ENCODE measurements at regions not wholly inside any gene's neighbourhood (a gene's known extent, or its start where the extent isn't known, plus 50 kb on each side); places are given as distances from the start of the nearest gene placed in this dataset.
"Not testable (repeated sequence)": the region's sequence is repeated elsewhere in the genome, so short reads cannot be mapped to it uniquely, and the experiment has no call there.

DNA sequence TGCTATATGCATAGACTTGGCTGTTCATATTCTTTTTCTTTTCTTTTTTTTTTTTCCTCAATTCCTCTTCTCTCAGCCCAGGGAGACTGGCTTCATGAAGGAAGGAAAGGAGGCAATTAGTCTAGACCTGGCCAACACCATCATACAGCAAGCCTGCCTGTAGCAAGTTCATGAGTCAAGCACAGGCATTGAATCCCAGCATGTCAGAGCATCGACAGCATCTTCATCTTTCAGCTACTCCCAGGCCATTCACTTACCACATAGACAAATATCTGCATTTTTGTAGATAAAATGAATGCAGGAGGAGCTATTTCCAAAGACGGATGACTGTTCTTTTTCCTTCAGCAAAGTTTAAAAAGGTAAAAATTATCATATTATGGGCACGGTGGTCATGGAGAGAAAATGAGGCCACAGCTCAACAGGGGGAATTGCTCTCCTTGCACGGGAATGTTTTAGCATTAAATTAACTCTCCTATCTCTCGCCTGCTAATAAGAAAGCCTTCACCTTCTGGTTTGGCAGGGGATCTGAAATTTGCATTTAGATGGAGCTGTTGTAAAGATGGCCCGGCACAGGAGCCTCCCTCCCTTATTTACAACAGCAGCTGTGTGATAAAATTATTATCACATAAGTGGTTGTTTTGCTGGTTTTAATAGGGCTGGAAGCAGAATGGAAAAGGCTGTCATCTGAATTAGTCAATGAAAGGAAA is 626.5 kb upstream of the AUTS2 start:
- DNase-seq: no peak

- DNase-seq: no peak
Measured at GRCh38 chr7:68977385-68978055, 620.8 kb upstream of the AUTS2 start.

DNA sequence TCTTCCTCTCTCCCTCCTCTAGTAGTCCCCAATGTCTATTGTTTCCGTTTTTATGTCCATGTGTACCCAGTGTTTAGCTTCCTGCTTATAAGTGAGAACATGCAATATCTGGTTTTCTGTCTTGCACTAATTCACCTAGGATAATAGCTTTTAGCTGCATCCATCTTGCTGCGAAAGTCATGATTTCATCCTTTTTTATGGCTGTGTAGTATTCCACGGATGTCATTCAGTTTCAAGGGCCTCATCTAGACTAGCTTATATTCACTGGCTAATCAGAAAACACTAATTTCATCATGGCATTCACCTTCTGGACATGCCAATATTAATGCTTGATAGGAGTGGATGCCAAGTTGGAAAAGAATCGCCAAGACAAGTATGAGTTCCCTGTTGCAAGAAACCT is 619.6 kb upstream of the AUTS2 start:
- no peak for DNase-seq

- DNase-seq: no peak
Measured at GRCh38 chr7:68980011-68980410, 618.3 kb upstream of the AUTS2 start.

DNA sequence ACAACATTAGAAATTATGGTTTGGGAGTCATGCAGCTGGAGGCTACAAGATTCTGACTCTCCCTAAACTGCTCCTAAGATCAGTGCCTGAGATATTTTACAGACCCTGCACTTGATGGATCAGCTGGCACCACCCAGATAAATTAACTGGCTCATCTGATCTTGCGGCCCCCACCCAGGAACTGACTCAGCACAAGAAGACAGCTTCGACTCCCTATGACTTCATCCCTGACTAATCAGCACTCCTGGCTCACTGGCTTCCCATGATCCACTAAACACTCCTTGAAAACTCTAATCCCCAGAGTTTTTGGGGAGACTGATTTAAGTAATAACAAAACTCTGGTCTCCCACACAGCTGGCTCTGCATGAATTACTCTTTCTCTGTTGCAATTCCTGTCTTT is 617.8 kb upstream of the AUTS2 start:
- DNase-seq: not testable (repeated sequence)

DNA sequence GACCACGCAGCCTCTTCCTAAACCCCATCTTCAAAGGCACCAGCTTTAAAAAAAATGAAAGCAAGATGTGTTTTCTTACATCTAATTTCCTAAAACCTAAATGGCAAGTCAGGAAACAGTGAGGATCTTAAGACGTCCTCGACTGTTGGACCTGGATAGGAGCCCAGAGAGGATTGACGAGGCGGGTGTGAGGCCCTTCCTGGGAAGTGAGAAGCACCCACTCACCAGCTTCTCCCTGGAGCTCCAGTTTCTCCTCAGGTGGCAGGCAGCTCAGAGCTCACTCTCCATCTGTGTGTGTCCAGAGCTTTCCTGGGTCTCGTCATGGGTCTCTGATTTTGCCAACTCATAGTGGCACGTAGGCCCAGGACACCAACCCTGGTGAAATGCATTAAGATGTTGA is 614.0 kb upstream of the AUTS2 start:
- no peak for DNase-seq

- DNase-seq: no peak
Measured at GRCh38 chr7:68994841-68995240, 603.4 kb upstream of the AUTS2 start.

DNA sequence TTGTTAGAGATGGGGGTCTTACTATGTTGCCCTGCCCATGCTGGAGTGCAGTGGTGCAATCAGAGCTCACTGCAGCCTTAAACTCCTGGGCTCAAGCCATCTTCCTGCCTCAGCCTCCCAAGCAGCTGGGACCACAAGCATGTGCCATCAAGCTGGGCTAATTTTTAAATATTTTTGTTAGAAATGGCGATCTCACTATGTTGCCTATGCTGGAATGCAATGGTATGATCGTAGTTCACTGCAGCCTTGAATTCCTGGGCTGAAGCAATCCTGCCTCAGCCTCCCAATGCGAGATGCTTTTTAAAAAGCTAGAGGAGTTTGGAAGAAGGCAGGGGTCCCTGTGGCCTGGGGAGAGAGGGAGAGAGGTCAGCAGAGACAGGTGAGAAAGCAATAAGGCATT is 600.1 kb upstream of the AUTS2 start:
- DNase-seq: no peak

GRCh38 chr7:69002416-69002815 is 595.9 kb upstream of the AUTS2 start:
- no peak for DNase-seq

- DNase-seq: no peak
Measured at GRCh38 chr7:69012149-69012548, 586.1 kb upstream of the AUTS2 start.

- no peak for DNase-seq
Measured at GRCh38 chr7:69017208-69017607, 581.1 kb upstream of the AUTS2 start.

DNA sequence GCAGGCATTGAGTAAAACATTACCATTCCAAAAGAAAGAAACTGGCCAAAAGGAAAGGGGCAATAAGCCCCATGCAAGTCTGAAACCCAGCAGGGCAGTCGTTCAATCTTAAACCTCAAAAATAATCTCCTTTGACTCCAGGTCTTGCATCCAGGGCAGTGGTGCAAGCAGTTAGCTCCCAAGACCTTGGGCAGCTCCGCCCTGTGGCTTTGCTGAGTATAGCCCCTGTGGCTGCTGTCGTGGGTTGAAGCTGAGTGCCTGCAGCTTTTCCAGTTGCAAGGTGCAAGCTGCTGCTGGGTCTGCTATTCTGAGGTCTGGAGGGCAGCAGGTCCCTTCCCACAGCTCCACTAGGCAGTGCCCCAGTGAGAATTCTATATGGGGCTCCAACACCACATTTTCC is 580.1 kb upstream of the AUTS2 start:
- no peak for DNase-seq

DNA sequence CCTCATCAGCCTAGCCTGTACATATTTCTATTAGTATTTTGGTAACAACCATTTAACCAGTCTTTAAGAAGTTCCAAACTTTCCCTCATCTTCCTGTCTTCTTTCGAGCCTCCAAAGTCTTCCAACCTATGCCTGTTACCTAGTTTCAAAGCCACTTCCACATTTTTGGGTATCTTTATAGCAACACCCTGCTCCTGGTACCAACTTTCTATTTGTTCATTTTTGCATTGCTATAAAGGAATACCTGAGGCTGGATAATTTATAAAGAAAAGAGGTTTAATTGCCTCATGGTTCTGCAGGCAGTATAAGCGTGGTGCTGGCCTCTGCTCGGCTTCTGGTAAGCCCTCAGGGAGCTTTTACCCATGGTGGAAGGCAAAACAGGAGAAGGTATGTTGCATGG is 578.8 kb upstream of the AUTS2 start:
- DNase-seq: no peak

DNA sequence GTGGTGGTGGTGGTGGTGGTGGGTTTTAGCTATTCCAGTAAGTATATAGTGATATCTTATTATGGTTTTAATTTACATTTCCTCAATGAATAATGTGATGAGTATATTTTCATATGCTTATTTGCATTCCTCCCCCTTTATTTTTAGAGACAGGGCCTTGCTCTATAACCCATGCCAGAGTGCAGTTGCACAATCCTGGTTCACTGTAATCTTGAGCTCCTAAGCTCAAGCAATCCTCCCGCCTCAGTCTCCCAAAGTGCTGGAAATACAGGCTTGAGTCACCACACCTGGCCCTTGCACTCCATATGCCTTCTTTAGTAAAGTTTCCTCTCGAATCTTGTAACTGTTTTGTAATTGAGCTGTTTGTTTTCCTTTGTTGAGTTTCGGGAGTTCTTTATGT is 577.7 kb upstream of the AUTS2 start:
- DNase-seq: no peak

- no peak for DNase-seq
Measured at GRCh38 chr7:69025249-69025648, 573.0 kb upstream of the AUTS2 start.

DNA sequence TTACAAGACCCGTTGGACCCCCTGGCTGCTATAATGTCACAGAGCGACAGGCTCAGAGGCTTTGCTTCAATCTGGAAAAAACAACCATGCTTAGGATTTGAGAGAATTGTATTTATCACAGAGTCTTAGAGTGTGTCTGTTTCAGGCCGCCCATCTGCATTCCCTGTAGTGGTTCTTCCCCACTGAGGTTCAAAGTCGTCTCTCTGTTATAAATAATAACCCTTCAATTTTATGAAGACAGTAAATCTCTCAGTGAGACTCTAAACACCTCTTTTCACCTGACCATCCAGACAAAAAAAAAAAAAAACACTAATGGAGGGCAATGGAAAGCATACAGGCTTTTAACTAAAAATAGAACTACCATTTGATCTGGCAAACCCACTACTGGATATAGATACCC is 565.4 kb upstream of the AUTS2 start:
- DNase-seq: no peak

GRCh38 chr7:69035826-69036225 is 562.4 kb upstream of the AUTS2 start:
- no peak for DNase-seq

GRCh38 chr7:69036301-69036700 is 562.0 kb upstream of the AUTS2 start:
- DNase-seq: no peak

GRCh38 chr7:69038915-69039314 is 559.4 kb upstream of the AUTS2 start:
- no peak for DNase-seq

DNA sequence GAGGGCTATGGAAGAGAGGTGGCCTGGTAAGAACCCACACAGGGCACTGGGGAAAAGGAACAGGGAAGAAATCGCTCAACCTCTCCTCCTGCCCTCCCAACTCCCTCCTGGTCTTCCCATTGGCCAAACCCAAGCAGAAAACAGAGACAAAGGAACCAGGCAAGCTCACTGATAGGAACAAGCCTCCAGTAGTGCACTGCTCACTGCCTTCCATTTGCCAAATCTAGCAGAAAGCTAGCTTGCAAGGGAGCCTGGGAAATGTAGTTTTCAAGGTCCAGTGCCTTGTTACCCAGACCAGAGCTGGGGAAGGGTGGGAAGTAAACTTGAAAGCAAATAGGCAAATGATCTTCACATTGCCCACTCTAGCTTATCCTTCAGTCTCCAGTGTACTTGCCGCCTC is 556.1 kb upstream of the AUTS2 start:
- DNase-seq: no peak

DNA sequence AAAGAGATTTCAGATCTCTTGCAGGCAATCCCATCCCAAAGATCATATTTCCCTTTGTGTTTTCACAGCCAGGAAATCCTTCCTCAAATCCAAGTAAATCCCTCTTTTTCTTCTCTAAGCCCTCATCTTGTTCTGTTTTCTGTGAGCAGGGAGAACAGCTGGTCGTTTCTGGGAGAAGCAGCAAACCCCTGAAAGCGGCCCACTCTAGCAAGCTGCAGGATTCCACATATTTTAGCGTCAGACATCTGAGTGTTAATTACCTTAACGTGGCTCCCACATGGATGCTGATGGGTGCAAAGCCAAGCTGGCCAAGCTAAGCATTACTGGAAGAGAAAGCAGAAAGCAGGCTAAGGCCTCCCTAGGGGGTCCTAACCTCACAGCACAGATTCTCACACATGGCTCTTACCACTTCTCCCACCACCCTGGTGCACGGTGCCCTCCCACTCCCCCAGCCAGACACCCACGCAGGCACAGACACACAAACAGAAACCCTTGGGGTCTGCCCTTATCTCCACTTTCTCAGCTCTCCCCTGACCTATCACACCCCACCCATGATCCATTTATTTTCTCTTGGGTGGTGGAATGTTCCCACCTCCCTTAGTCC is 551.0 kb upstream of the AUTS2 start:
- DNase-seq: no peak

DNA sequence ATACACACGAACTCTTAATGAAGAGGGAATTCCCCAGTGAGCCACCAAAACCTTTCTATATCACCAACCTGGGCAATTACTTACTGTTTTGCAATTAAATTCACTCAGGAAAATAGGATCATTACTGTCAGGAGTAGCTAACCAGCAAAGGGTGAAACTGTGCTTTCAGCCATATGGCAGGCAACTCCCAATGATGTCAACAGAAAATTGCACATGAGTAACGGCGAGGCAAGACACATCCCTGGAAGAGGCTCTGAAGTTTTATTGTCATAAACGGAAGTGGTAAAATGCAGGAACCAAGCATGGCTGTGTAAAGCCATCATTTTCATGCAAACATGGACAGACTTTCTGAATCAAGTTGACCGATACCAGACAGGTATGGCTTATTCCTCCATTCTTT is 548.9 kb upstream of the AUTS2 start:
- no peak for DNase-seq

DNA sequence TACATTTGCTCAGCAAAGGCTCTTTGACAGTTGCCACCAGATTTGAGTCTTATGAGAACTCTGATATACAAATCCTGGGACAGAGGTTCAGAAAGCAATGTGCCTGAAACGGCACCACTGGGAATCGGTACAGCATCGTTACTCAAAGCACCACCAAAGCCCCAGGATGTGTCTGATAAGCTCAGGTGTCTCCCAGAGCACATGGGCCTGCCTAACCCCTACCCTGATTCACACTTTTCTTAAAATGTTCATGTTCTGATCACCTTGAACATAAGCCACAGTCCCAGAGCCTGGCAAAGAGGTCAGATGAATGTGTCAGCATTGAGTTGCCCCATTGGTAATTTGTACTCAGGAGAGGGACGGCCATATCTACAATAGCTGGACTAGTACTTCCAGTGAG is 545.8 kb upstream of the AUTS2 start:
- no peak for DNase-seq

- no peak for DNase-seq
Measured at GRCh38 chr7:69060516-69060915, 537.8 kb upstream of the AUTS2 start.
